ENCODE measurements at regions not wholly inside any gene's neighbourhood (a gene's known extent, or its start where the extent isn't known, plus 50 kb on each side); places are given as distances from the start of the nearest gene placed in this dataset.

DNA sequence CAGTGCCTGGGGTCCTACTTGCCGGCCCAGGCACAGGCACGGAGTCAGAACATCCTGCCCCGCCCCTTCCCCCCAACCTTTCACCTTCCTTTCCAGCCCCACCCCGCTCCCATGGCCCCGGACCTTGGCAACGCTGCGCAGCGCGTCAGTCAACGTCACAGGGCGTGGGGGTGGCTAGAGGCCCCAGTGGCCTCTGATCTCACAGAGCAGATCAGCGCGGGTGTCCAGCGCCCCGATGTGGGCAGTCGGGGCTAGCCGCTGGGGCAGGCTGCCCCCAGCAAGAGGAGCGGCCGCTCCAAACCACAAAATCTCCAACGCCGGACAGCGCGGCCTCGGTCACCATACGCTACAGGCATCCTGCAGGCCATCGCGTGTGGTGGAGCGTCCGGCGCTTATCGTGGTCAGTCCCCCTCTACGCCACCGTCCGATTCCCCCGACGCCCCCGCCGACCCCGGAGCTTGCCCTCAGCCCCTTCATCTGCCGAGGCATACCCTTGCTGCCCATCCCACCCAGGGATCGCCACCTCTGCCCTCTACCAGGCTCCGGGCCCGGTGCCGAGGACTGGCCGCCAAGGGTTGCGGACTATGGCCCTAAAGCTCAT is 69.6 kb upstream of the APOOL start:
- H3K4me3 ChIP-seq (ENCODE audit: low read length), result no peak overlapping the region
- no peaks in the 10 kb centered on the region for H3K9me3 Mint-ChIP-seq
- no peaks in the 10 kb centered on the region for H3K27me3 Mint-ChIP-seq
- no peaks in the 10 kb centered on the region for H3K27me3 ChIP-seq (ENCODE audit: control insufficient read depth in 1 of 2, insufficient read depth in 2 of 2, low read length in 2 of 2)
- no peaks in the 10 kb centered on the region for H3K4me1 ChIP-seq (ENCODE audit: insufficient read depth, low read length)
- POLR2A ChIA-PET, result no interaction called here
- no peak overlapping the region for H3K27ac Mint-ChIP-seq
- H3K4me1 Mint-ChIP-seq (ENCODE audit: low read depth), result no peaks in the 10 kb centered on the region
- TF ChIP-seq, protein P1, sequence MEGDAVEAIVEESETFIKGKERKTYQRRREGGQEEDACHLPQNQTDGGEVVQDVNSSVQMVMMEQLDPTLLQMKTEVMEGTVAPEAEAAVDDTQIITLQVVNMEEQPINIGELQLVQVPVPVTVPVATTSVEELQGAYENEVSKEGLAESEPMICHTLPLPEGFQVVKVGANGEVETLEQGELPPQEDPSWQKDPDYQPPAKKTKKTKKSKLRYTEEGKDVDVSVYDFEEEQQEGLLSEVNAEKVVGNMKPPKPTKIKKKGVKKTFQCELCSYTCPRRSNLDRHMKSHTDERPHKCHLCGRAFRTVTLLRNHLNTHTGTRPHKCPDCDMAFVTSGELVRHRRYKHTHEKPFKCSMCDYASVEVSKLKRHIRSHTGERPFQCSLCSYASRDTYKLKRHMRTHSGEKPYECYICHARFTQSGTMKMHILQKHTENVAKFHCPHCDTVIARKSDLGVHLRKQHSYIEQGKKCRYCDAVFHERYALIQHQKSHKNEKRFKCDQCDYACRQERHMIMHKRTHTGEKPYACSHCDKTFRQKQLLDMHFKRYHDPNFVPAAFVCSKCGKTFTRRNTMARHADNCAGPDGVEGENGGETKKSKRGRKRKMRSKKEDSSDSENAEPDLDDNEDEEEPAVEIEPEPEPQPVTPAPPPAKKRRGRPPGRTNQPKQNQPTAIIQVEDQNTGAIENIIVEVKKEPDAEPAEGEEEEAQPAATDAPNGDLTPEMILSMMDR (IDR thresholded peaks at IDR 0.05), result no peak
- H3K9me3 ChIP-seq (ENCODE audit: control insufficient read depth in 1 of 2, insufficient read depth in 1 of 2, low read length in 2 of 2), result peaks cover 0 to 6% of the 10 kb centered on the region in 2 experiments
- H3K36me3 ChIP-seq (ENCODE audit: insufficient read depth, low read length), result no peaks in the 10 kb centered on the region
- intact Hi-C loops (cut with DNase I, micrococcal nuclease), result no loop called here
- no peak overlapping the region for H3K27ac ChIP-seq (ENCODE audit: low read depth in 1 of 2, low read length in 2 of 2)
- no peak overlapping the region for H3K4me3 Mint-ChIP-seq
- H3K36me3 Mint-ChIP-seq (ENCODE audit: low read depth), result no peaks in the 10 kb centered on the region
- DNase-seq (no peak), ATAC-seq (ENCODE audit: poor library complexity) (no peak)
- CTCF ChIA-PET, result no interaction called here
